ENCODE measurements at regions not wholly inside any gene's neighbourhood (a gene's known extent, or its start where the extent isn't known, plus 50 kb on each side); places are given as distances from the start of the nearest gene placed in this dataset.

- TF ChIP-seq POLR2A (IDR thresholded peaks at IDR 0.05; ENCODE audit: low read depth, low read length), result no peak
- TF ChIP-seq SIN3A (IDR thresholded peaks at IDR 0.05; ENCODE audit: low read depth, low read length), result no peak
These were observed 80.7 kb upstream of the SLC25A26 start for GRCh38 chr3:66140106-66140505.

Data from GM12878 (cell line).